GM12878 (cell line): ENCODE measurements at regions not wholly inside any gene's neighbourhood (a gene's known extent, or its start where the extent isn't known, plus 50 kb on each side); places are given as distances from the start of the nearest gene placed in this dataset.
A peak's percentile ranks its signal among the peaks of the same experiment; 100 is the strongest.

Experiments
- ATAC-seq: fragments of 200-7000 bp; cut with Tn5 transposase; 3 replicates; pipeline ENCODE4 v1.9.1; 2020; ENCODE audit warnings: mild to moderate bottlenecking, moderate library complexity
- BruUV-seq: library from RNA; stranded (reverse); fragments of 400-500 nt; replicated peaks from 2 replicates; lab custom pipeline; 2021; lab: Mats Ljungman, UMichigan
- CTCF ChIA-PET: fragments of 300-600 bp; sonication (Branson Sonifier 250); formaldehyde crosslinking; extraction: SDS; loops from one replicate; lab custom pipeline; 2021; ENCODE audit warnings: inconsistent platforms; lab: Yijun Ruan, JAX
- POLR2A ChIA-PET: fragments of 350-600 bp; formaldehyde crosslinking; extraction: SDS; loops from one replicate; lab custom pipeline; 2021; ENCODE audit warnings: inconsistent platforms; lab: Charles Lee
- RAD21 ChIA-PET: fragments of 300-600 bp; sonication (Branson Sonifier 250); formaldehyde crosslinking; loops from one replicate; lab custom pipeline; 2023; ENCODE audit warnings: antibody characterized with exemption; ENCODE audit not compliant: unreplicated experiment; lab: Charles Lee
- SMC1A ChIA-PET: fragments of 300-600 bp; sonication (Branson Sonifier 250); formaldehyde crosslinking; loops from one replicate; lab custom pipeline; 2023; ENCODE audit not compliant: unreplicated experiment, uncharacterized antibody; lab: Charles Lee
- DNase-seq: peaks from one replicate; pipeline ENCODE4 v3.0.0-alpha.2; 2011; ENCODE audit warnings: low read depth, low spot score
- FAIRE-seq: peaks from 3 replicates; lab custom pipeline; 2011; peaks lifted over from hg19 to GRCh38; lab: Jason Lieb, UNC
- H2AFZ ChIP-seq: 2 replicates; pipeline ENCODE4 v1.6.0; 2011; ENCODE audit warnings: low read depth, low read length, control low read depth; ENCODE audit not compliant: control insufficient read depth
- H3K27ac ChIP-seq: 2 replicates; pipeline ENCODE4 v1.5.1; 2011; ENCODE audit warnings: control low read depth; ENCODE audit not compliant: control insufficient read depth, insufficient read depth
- H3K27me3 ChIP-seq, 2 experiments: replicated peaks in 1 of 2; 2 replicates each; pipeline versions ENCODE4 v1.6.0 to v1.6.1; 2011; ENCODE audit warnings: low read length in 1 of 2; ENCODE audit not compliant: control insufficient read depth in 2 of 2, insufficient read depth in 2 of 2
- H3K36me3 ChIP-seq, 2 experiments: 2 replicates each; pipeline ENCODE4 v1.5.1; 2011; ENCODE audit warnings: low read length in 1 of 2; ENCODE audit not compliant: control insufficient read depth in 2 of 2, insufficient read depth in 2 of 2
- H3K4me1 ChIP-seq: 2 replicates; pipeline ENCODE4 v1.6.1; 2011; ENCODE audit warnings: mild to moderate bottlenecking, low read length, moderate library complexity, mixed read lengths; ENCODE audit not compliant: control insufficient read depth, insufficient read depth
- H3K4me2 ChIP-seq: 2 replicates; pipeline ENCODE4 v1.6.0; 2011; ENCODE audit warnings: control low read depth; ENCODE audit not compliant: control insufficient read depth, insufficient read depth
- H3K4me3 ChIP-seq: fragments of 200-600 bp; sonication (generic); 2 replicates; pipeline ENCODE4 v1.5.1; 2016
- H3K79me2 ChIP-seq: 2 replicates; pipeline ENCODE4 v1.6.0; 2011; ENCODE audit warnings: low read length; ENCODE audit not compliant: control insufficient read depth, insufficient read depth
- H3K9ac ChIP-seq: 2 replicates; pipeline ENCODE4 v1.8.0; 2011; ENCODE audit warnings: low read length, control low read depth, mixed read lengths; ENCODE audit not compliant: control insufficient read depth, insufficient read depth
- H3K9me3 ChIP-seq: replicated peaks from 3 replicates; pipeline ENCODE4 v1.5.1; 2011; ENCODE audit warnings: mild to moderate bottlenecking, low read length; ENCODE audit not compliant: control insufficient read depth, insufficient read depth
- H4K20me1 ChIP-seq: 2 replicates; pipeline ENCODE4 v1.6.0; 2011; ENCODE audit not compliant: control insufficient read depth, insufficient read depth
- ASH2L ChIP-seq: fragments of 300-600, 200-600 bp; sonication (generic); IDR thresholded peaks from 2 replicates; pipeline ENCODE4 v1.6.1; 2017; ENCODE audit warnings: low read depth, mild to moderate bottlenecking, borderline replicate concordance
- CHD4 ChIP-seq: fragments of 200-600 bp; sonication (generic); IDR thresholded peaks from 2 replicates; pipeline ENCODE4 v1.6.1; 2016; ENCODE audit warnings: mild to moderate bottlenecking
- ESRRA ChIP-seq: IDR thresholded peaks from 2 replicates; pipeline ENCODE4 v1.6.1; 2012; ENCODE audit warnings: mild to moderate bottlenecking, low read length, improper control_type of control experiment
- HCFC1 ChIP-seq: fragments of 150-350 bp; IDR thresholded peaks from 2 replicates; pipeline ENCODE4 v1.6.1; 2014; ENCODE audit warnings: low read length
- NBN ChIP-seq: fragments of 450-650 bp; IDR thresholded peaks from 2 replicates; pipeline ENCODE4 v1.6.1; 2016
- NR2C2 ChIP-seq: IDR thresholded peaks from 2 replicates; pipeline ENCODE4 v1.6.1; 2011; ENCODE audit warnings: borderline replicate concordance, low read depth; ENCODE audit not compliant: control insufficient read depth, insufficient read length
- TARDBP ChIP-seq: IDR thresholded peaks from 2 replicates; pipeline ENCODE4 v1.6.1; 2016; ENCODE audit warnings: borderline replicate concordance
- WRNIP1 ChIP-seq: IDR thresholded peaks from 2 replicates; pipeline ENCODE4 v1.6.1; 2011; ENCODE audit warnings: low read depth, low read length, improper control_type of control experiment, borderline replicate concordance
- ZBED1 ChIP-seq: IDR thresholded peaks from 2 replicates; pipeline ENCODE4 v1.6.1; 2016; ENCODE audit warnings: borderline replicate concordance
- ZNF217 ChIP-seq: fragments of 450-650 bp; IDR thresholded peaks from 2 replicates; pipeline ENCODE4 v1.6.1; 2017; ENCODE audit warnings: antibody characterized with exemption, mild to moderate bottlenecking
- ZZZ3 ChIP-seq: IDR thresholded peaks from 2 replicates; pipeline ENCODE4 v1.6.1; 2011; ENCODE audit warnings: low read depth; ENCODE audit not compliant: control insufficient read depth, insufficient read length
- WGBS: methylation state at CpG from one replicate; pipeline ENCODE4 v1.1.6; 2016; ENCODE audit warnings: low lambda C conversion rate; ENCODE audit not compliant: insufficient replicate concordance, insufficient coverage; ENCODE audit errors: missing lambda C conversion rate; 5-methylcytosine and 5-hydroxymethylcytosine counted together
- in situ Hi-C: fragments of 300-500 bp; cut with MboI; formaldehyde crosslinking; loops from 9 replicates; pipeline ENCODE4 v1.14.3; 2018; ENCODE audit warnings: mixed read lengths
- intact Hi-C: fragments of 100-400 bp; cut with micrococcal nuclease; formaldehyde crosslinking; loops from one replicate; pipeline ENCODE4 v1.14.2; 2022; ENCODE audit not compliant: unreplicated experiment
- TF ChIP-seq, protein P1 (sequence below): IDR thresholded peaks from 2 replicates; pipeline ENCODE4 v1.6.1; 2012; ENCODE audit warnings: low read depth, low read length, improper control_type of control experiment
- TF ChIP-seq, protein P2 (sequence below), 3 experiments: IDR thresholded peaks in 2 of 3; conservative IDR thresholded peaks in 1 of 3; 2 replicates each; pipeline ENCODE4 v1.5.1; 2011; ENCODE audit warnings: low read depth in 3 of 3, low read length in 3 of 3, mild to moderate bottlenecking in 3 of 3, control low read depth in 2 of 3, moderate library complexity in 2 of 3, inconsistent platforms in 1 of 3, mixed read lengths in 1 of 3; ENCODE audit not compliant: control insufficient read depth in 2 of 3, insufficient read depth in 1 of 3; ENCODE audit errors: extremely low read depth in 1 of 3
- TF ChIP-seq, protein P3 (sequence below): IDR thresholded peaks from 2 replicates; pipeline ENCODE4 v1.6.1; 2011; ENCODE audit warnings: borderline replicate concordance, low read depth, mild to moderate bottlenecking, moderate library complexity, mixed read lengths, low read length; ENCODE audit not compliant: insufficient read depth; ENCODE audit errors: extremely low read length
- TF ChIP-seq, protein P4 (sequence below): fragments of 450-650 bp; IDR thresholded peaks from 2 replicates; pipeline ENCODE4 v1.6.1; 2017; ENCODE audit warnings: mild to moderate bottlenecking, low read depth, inconsistent platforms; ENCODE audit not compliant: poor library complexity, severe bottlenecking
- TF ChIP-seq, protein P5 (sequence below): fragments of 450-650 bp; IDR thresholded peaks from 2 replicates; pipeline ENCODE4 v1.6.1; 2014; ENCODE audit warnings: mild to moderate bottlenecking

DNA sequence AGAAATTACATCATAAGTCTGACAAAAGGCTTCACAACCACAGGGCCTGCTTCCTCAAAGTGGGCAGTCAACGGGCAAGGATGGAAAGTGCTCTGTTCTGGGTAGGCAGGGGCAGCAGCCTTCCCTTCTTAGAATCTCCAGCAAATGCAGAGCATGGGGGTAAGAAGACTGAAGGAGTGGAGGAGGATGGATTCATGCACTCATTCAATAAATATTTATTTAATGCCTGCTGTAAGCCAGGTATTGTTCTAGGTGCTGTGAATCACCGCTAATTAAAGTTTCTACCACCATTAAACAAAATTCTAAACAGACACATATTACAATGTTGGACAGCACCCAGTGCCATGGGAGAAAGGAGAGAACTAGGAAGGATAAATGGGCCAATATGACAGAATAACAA lies 195.6 kb downstream of the ELAVL2 start:
- in situ Hi-C loops = no loop called here
- H2AFZ ChIP-seq = no peak overlapping the region
- WGBS = 0% methylated on average over 2 of the region's 2 CpGs
- ChIA-PET POLR2A (no interaction called here), RAD21 (no interaction called here), SMC1A (interaction anchor here (0.7 kb wide), 1 partner anchor 70 kb away, joined by 3 read pairs; no protein-coding TSS in a partner anchor), CTCF (no interaction called here)
- H3K9ac ChIP-seq = no peak overlapping the region
- no peak overlapping the region for H3K4me2 ChIP-seq
- ATAC-seq (peak; percentile 24; the same call in 1 of the 3 replicates), DNase-seq (no peak), FAIRE-seq (no peak)
- H3K4me1 ChIP-seq = no peaks in the 10 kb centered on the region
- H3K27ac ChIP-seq = no peak overlapping the region
- H3K4me3 ChIP-seq = no peak overlapping the region
- H3K79me2 ChIP-seq = no peaks in the 10 kb centered on the region
- TF ChIP-seq ZBED1 (no peak), ZZZ3 (no peak), WRNIP1 (no peak), ASH2L (no peak), CHD4 (no peak), NR2C2 (no peak), NBN (no peak), ZNF217 (no peak), HCFC1 (no peak), TARDBP (no peak), ESRRA (no peak)
- TF ChIP-seq, protein P1, sequence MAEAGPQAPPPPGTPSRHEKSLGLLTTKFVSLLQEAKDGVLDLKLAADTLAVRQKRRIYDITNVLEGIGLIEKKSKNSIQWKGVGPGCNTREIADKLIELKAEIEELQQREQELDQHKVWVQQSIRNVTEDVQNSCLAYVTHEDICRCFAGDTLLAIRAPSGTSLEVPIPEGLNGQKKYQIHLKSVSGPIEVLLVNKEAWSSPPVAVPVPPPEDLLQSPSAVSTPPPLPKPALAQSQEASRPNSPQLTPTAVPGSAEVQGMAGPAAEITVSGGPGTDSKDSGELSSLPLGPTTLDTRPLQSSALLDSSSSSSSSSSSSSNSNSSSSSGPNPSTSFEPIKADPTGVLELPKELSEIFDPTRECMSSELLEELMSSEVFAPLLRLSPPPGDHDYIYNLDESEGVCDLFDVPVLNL = no peak
- TF ChIP-seq, protein P2, sequence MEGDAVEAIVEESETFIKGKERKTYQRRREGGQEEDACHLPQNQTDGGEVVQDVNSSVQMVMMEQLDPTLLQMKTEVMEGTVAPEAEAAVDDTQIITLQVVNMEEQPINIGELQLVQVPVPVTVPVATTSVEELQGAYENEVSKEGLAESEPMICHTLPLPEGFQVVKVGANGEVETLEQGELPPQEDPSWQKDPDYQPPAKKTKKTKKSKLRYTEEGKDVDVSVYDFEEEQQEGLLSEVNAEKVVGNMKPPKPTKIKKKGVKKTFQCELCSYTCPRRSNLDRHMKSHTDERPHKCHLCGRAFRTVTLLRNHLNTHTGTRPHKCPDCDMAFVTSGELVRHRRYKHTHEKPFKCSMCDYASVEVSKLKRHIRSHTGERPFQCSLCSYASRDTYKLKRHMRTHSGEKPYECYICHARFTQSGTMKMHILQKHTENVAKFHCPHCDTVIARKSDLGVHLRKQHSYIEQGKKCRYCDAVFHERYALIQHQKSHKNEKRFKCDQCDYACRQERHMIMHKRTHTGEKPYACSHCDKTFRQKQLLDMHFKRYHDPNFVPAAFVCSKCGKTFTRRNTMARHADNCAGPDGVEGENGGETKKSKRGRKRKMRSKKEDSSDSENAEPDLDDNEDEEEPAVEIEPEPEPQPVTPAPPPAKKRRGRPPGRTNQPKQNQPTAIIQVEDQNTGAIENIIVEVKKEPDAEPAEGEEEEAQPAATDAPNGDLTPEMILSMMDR (IDR thresholded peaks at IDR 0.05 in 2 of 3, conservative IDR thresholded peaks at IDR 0.05 in 1 of 3; ENCODE audit: control insufficient read depth in 2 of 3, extremely low read depth in 1 of 3, insufficient read depth in 1 of 3, low read depth in 3 of 3, low read length in 3 of 3) = no peak
- TF ChIP-seq, protein P3, sequence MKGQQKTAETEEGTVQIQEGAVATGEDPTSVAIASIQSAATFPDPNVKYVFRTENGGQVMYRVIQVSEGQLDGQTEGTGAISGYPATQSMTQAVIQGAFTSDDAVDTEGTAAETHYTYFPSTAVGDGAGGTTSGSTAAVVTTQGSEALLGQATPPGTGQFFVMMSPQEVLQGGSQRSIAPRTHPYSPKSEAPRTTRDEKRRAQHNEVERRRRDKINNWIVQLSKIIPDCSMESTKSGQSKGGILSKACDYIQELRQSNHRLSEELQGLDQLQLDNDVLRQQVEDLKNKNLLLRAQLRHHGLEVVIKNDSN = no peak
- TF ChIP-seq, protein P4, sequence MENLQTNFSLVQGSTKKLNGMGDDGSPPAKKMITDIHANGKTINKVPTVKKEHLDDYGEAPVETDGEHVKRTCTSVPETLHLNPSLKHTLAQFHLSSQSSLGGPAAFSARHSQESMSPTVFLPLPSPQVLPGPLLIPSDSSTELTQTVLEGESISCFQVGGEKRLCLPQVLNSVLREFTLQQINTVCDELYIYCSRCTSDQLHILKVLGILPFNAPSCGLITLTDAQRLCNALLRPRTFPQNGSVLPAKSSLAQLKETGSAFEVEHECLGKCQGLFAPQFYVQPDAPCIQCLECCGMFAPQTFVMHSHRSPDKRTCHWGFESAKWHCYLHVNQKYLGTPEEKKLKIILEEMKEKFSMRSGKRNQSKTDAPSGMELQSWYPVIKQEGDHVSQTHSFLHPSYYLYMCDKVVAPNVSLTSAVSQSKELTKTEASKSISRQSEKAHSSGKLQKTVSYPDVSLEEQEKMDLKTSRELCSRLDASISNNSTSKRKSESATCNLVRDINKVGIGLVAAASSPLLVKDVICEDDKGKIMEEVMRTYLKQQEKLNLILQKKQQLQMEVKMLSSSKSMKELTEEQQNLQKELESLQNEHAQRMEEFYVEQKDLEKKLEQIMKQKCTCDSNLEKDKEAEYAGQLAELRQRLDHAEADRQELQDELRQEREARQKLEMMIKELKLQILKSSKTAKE = no peak
- TF ChIP-seq, protein P5, sequence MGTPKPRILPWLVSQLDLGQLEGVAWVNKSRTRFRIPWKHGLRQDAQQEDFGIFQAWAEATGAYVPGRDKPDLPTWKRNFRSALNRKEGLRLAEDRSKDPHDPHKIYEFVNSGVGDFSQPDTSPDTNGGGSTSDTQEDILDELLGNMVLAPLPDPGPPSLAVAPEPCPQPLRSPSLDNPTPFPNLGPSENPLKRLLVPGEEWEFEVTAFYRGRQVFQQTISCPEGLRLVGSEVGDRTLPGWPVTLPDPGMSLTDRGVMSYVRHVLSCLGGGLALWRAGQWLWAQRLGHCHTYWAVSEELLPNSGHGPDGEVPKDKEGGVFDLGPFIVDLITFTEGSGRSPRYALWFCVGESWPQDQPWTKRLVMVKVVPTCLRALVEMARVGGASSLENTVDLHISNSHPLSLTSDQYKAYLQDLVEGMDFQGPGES = no peak
- H4K20me1 ChIP-seq = no peaks in the 10 kb centered on the region
- H3K27me3 ChIP-seq = no peaks in the 10 kb centered on the region
- BruUV-seq = no TSS peak
- no peaks in the 10 kb centered on the region for H3K9me3 ChIP-seq
- no peaks in the 10 kb centered on the region for H3K36me3 ChIP-seq
- intact Hi-C loops = no loop called here
